C4-2B (cell line): ENCODE measurements at regions not wholly inside any gene's neighbourhood (a gene's known extent, or its start where the extent isn't known, plus 50 kb on each side); places are given as distances from the start of the nearest gene placed in this dataset.

Source experiments
- CTCF ChIP-seq: fragments of 450-650 bp; conservative IDR thresholded peaks from 2 replicates; pipeline ENCODE4 v1.5.1; 2017; ENCODE audit warnings: mild to moderate bottlenecking
- ZFX ChIP-seq: fragments of 450-650 bp; IDR thresholded peaks from 2 replicates; pipeline ENCODE4 v1.6.1; 2017

- no peak for TF ChIP-seq CTCF
- TF ChIP-seq ZFX: no peak
These were observed 275.3 kb downstream of the KCTD12 start for GRCh38 chr13:76610819-76611415.
